Erythroblast (primary cell): ENCODE measurements at regions not wholly inside any gene's neighbourhood (a gene's known extent, or its start where the extent isn't known, plus 50 kb on each side); places are given as distances from the start of the nearest gene placed in this dataset.

Experiments
- GATA1 ChIP-seq: IDR thresholded peaks from 2 replicates; pipeline ENCODE4 v1.6.1; 2011; ENCODE audit warnings: low read depth, mild to moderate bottlenecking, control low read depth, low read length, moderate library complexity
- POLR2A ChIP-seq: IDR thresholded peaks from 2 replicates; pipeline ENCODE4 v1.6.1; 2011; ENCODE audit warnings: mild to moderate bottlenecking, low read length

- no peak for TF ChIP-seq POLR2A
- no peak for TF ChIP-seq GATA1
These were observed 62.2 kb upstream of the GCM1 start for GRCh38 chr6:53210811-53211210.
